ENCODE measurements at regions not wholly inside any gene's neighbourhood (a gene's known extent, or its start where the extent isn't known, plus 50 kb on each side); places are given as distances from the start of the nearest gene placed in this dataset.

- TF ChIP-seq FOXP2 (optimal IDR thresholded peaks at IDR 0.05; ENCODE audit: control extremely low read depth, extremely low read length, insufficient read depth) (no peak), POLR2AphosphoS5 (IDR thresholded peaks at IDR 0.05; ENCODE audit: borderline replicate concordance, low read depth, low read length) (no peak), EZH2 (IDR thresholded peaks at IDR 0.05) (no peak)
These were observed 55.9 kb upstream of the ECI2 start for GRCh38 chr6:4191271-4191721.

Data from SK-N-MC (cell line).